ENCODE measurements at regions not wholly inside any gene's neighbourhood (a gene's known extent, or its start where the extent isn't known, plus 50 kb on each side); places are given as distances from the start of the nearest gene placed in this dataset.

DNA sequence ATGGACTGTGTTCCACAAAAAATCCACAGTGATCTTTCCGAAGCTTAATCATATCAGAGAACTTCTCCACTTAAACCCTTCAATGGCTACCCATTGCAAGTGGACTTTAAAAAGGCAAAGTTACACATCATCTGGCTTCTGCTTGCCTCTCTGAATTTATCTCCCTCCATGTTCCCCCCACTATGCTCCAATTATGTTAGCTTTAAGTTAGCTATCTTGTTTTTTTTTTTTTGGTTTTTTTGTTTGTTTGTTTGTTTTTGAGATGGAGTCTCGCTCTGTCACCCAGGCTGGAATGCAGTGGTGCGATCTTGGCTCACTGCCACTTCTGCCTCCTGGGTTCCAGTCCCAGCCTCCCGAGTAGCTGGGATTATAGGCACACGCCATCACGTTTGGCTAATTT, 166.4 kb upstream of the ADGRL2 start:
- H3K4me3 ChIP-seq (ENCODE audit: low read depth, low read length), result no peak overlapping the region

DNA sequence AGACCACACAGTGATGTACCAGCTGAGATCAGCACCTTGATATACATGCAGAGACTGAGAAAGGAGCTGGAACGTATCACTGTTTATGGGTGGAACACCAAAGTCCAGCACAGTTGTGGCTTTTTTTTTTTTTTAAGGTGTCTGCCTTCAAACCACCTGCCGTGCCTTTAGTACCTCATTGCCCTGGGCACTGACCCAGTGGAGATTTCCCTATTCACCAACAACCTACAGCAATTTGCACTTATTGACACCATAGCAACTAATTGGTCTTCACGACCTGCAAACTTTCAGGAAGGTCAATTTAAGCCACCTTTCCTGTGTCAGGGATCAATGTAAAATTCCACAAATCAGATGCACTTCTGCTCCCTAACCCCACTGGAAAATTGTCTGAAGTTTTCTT, 181.6 kb upstream of the ADGRL2 start:
- no peak overlapping the region for H3K4me3 ChIP-seq (ENCODE audit: low read depth, low read length)

DNA sequence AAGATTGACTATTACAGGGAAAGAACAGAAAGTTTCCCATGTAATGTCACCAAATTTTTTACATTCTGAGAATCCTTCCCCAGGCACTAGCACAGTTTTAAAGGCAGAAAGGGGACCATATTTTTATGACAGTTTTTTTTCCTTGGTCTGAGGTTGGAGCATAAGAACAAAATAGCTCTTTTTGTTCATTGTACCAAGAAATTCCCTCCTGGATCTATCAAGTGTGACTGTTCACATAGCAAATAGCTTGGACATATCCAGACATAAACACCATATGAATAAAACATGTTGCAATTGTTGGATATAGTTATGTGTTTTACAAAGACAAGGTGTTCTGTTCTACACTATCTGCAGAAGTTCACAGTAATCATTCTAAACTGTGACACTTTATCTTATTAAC, 182.4 kb upstream of the ADGRL2 start:
- no peak overlapping the region for H3K4me3 ChIP-seq (ENCODE audit: low read depth, low read length)

DNA sequence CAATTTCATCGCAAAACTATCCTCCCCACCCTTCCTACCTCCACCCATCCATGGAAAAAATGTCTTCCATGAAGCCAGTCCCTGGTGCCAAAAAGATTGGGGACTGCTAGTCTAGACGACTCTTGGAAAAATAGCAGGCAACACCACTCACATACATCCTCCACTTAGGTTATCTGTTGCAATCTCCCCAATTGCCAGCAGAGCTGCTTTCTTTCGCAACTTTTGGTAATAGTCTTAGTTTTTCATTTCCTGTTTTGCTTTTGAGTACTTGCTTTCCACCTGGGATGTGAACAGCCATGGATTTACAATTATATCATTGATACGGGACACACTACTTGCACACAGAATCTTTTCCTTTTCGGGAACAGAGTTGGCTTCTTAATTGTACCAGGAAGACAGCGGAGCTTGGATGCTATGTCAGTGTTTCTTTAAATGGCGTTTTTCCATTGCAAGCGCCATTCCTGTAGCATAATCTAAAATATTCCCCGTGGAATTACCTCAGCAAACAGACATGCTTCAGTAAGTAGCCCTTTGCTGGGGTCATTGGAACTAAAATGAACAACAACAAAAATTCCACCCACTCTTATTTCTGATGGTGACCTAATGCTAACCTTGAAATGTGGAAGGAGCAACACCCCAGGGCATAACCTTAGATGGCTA, 183.3 kb upstream of the ADGRL2 start:
- H3K4me3 ChIP-seq (ENCODE audit: low read depth, low read length), result no peak overlapping the region

DNA sequence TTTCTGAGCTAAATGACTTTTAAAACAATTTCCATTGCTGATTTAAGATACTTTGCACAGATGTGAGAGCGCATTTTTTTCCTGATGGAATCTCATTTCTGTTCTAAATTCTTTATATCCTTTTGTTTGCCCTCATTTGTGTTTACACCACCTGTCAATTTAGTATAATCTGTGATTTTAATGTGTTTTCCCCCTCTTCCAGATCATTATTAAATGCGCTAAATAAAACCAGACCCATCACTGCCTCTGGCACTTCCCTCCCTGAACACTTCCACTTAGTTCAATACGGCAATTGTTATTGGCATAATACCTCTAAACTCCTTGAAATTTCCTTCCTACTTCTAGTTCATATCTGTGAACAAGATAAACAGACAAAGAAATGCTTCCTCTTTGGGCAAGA, 186.9 kb upstream of the ADGRL2 start:
- H3K4me3 ChIP-seq (ENCODE audit: low read depth, low read length), result no peak overlapping the region

DNA sequence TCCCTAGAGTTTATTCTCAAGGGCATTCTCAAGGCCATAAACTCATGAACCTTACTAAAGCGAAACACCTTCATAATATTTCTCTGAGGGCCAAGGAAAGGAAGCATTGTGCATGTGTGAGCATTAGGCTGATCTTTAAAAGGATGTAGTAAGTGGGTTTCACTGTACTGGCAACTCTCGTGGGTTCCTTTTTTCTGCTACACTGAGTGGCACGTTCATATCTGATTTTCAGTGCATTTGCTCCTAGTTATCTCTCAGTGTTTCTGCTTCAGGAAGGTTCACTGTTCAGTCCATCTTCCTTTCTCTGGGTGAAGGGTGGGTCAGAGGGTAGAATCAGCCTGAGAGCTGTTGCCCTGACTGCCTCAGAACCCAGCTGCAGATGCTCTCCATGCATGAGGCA, 192.8 kb upstream of the ADGRL2 start:
- no peak overlapping the region for H3K4me3 ChIP-seq (ENCODE audit: low read depth, low read length)

DNA sequence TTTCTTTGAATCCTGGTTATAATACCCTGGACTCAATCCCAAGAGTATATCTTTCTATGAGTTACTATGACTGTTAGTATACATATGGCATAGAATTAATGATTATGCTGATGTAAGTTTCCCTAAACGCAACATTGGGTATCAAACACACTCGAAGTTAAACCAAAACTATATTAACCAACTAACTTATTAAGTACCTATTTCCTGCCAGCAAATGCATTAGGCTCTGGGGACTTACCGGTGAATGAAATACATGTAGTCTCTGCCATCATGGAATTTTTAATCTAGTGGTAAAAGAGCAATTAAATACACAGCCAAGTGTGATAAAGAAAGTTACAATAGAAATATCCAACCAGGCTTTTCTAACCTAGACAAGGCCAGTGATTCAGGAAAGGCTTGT, 193.6 kb upstream of the ADGRL2 start:
- no peak overlapping the region for H3K4me3 ChIP-seq (ENCODE audit: low read depth, low read length)

DNA sequence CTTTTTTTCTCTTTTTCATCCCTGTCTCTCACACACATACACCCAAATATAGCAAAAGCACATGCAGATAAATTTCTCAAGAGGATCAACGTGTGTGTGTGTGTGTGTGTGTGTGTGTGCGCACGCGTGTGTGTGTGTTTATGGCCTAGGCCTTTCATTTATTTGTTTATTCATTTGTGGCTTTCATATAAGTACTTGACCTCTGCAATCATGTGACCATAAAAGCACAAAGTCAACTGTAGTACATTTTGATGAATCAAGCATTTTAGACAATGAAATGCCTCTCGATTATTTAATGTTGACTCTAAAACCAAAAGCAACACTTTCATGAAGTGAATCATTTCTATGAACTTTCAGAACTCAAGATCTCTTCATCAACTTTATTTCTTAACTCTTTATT, 194.1 kb upstream of the ADGRL2 start:
- no peak overlapping the region for H3K4me3 ChIP-seq (ENCODE audit: low read depth, low read length)

DNA sequence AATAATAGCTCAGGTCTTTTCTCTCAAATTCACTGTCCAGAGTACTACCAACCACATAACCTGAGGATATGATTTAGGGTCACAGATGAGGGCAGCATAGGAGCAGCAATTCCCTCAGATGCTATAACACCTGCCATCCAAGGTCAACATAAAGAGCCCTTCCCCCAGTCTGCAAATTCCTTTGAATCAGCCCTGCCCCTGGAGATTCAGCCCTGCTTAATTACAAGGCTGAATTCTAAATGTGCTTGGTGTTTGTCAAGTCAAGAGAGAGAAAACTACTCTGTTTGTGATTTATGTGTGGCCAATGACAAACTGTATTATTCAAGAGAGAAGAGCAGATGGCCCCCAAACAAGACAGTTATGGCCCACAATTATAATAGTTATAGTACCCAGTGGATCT, 195.7 kb upstream of the ADGRL2 start:
- H3K4me3 ChIP-seq (ENCODE audit: low read depth, low read length), result no peak overlapping the region

DNA sequence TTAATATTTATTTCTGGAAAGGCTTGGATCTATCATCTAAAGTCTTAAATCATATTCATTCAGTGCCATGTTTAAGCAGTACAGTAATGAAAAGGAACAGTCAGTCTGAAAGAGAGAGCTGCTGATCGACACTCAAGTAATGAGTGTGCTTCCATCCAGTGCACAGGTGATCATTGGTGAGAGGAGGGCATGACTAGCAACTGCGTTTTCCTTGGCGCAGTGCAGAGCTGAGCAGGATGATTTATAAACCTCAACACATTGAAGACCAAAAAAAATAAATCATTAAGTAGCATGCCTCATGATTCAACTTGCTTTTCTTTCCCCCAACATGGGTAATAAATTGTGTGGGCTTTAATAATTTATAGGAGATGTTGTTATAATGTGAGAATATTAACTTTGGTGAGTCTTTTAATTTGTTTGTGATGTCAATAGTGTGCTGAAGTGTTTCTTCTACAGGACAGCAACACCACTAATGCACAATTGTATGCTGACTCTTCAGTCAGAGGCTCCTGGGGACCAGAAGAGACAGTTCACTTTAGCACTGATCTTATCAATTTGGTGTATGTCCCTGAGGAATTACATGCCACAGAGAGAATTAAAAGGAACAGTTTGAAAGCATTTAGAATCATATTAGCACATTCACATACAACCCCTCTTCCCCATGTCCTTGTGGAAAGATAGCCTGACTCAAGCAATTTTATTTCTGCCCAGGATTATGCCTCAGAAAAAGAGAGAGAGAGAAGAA, 199.7 kb upstream of the ADGRL2 start:
- H3K4me3 ChIP-seq (ENCODE audit: low read depth, low read length), result no peak overlapping the region

DNA sequence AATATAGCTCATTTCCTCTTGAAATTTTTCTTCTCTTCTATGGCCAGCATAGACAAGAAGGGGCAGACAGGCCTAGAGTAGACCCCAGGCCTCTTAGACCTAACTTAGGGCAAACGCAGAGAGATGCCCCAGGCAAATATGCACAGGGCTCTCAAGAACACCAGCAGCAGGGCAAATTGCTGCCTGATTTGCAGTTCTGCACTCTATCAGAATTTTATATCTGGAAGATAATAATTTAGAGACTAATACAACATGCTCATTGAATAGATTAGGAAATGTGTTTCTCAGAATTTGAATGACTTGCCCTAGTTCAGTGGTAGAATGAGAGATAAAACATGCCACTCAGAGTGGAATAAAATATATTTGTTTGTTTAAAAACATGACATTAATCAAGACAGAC, 200.4 kb upstream of the ADGRL2 start:
- no peak overlapping the region for H3K4me3 ChIP-seq (ENCODE audit: low read depth, low read length)

DNA sequence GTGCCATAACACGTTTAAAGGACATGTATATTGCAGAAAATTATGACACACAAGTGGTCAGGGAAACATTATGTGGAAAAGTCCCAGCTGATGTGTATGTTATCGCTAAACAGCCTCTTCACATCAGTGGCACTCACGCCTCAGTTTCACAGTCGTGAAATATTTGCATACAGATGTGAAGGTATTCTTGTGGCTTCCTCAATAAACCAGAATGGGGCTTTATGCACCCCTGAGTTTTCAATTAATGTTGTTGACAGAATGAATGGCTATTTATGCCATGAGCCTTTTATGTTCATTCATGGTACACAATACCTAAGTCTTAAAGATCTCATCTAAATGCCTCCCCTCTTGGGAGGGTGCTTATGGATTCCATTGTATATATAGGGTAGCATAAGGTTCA, 202.1 kb upstream of the ADGRL2 start:
- no peak overlapping the region for H3K4me3 ChIP-seq (ENCODE audit: low read depth, low read length)

DNA sequence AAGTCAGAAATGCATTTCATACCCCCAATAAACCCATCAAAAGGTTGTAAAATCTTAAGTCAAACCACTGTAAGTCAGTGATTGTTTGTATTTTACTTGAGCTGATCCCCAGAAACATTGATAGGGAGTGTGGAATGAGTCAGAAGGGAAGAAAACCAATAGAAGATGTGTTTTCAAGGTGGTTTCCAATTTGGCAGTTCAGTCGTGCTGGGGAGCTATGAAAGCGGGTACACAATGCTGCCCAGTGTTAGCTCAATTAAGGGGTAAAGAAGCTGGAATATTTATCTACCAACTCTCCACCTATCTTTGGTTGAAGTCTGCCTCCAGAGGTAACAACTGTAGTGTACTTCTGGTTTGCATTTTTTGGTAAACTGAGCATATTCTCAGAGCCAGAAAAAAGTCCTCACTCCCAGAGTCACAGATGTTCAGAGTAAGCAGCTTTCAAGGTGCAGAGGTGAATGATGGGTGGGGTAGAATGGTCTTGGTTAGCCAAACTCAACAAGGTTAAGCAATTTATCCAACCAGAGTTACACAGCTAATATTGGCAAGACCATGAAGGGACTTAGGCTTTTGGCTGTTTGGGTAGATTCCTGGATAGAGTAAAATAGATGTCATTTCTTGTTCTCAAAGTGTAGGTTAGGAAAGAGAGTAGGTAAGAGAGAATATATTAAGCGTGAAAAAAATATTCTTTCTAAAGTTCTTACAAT, 202.9 kb upstream of the ADGRL2 start:
- no peak overlapping the region for H3K4me3 ChIP-seq (ENCODE audit: low read depth, low read length)

DNA sequence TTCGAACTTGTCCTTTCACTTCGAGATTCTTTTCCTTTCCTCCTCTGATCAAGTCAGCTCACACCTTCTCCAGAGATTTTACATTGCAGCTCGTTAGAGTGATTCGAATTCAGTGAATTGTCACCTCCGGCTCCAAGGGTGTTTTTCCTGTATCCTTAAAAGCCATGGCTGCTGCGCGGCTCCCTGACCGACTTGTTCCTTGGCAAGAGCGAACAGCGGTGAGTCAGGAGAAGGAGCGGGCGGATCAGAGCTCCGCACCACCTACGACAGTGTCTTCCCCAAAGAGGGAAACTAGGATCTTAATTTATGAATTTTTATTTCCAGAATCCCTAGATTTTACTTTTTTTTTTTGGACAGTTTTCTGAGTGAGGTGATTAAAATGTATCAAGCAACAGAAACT, 204.4 kb upstream of the ADGRL2 start:
- H3K4me3 ChIP-seq (ENCODE audit: low read depth, low read length), result no peak overlapping the region

DNA sequence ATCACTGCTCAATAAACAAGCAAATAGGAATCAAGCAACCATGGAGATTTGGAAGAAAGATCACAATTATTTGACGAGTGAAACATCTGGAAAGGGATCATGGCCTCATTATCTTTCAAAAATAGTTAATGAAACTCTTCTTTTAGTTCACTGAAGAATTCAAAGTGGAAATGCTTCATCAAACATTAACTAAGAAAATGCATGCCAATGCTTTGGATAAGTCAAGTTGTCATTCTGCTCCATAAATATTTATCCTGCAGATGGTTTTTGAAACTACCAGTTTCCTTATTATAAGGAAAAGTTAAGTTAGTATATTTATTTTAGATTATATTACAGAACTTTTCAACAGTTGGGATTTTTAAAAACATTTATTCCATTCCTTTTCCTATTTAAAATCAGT, 206.5 kb upstream of the ADGRL2 start:
- no peak overlapping the region for H3K4me3 ChIP-seq (ENCODE audit: low read depth, low read length)

DNA sequence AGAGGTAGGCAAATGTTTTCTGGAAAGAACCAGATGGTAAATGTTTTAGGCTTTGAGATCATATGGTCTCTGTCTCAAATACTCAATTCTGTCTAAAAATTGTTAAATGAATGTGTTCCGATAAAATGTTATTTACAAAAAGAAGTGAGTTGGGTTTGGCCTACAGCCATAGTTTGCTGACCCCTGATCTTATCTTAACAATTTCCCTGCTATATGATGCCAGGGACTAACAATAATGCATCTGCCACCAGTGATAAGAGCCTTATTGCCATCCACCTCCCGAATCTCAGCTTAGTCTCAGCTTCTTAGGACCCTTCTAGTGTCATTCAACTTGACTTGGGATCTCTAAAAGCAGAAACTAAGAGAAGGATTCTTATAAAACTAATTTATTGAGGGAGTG, 208.5 kb upstream of the ADGRL2 start:
- H3K4me3 ChIP-seq (ENCODE audit: low read depth, low read length), result no peak overlapping the region

DNA sequence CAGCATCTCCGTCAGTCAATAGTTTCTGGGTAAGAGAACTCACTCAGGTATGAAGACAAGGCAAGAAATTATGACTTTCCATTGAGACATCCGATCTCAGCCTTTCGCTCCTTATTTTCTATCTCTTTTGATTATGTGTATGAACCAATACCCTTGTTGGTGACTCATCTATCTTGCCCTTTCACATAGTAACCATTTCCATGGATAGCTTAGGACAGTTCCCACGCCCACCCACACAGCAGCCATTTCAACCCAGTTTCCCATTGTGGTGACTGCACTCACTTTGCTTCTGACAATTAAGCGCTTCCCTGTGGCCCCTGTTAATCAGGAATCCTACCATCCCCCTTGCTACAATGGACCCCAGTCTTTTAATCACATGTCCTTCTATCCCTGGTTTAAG, 210.6 kb upstream of the ADGRL2 start:
- no peak overlapping the region for H3K4me3 ChIP-seq (ENCODE audit: low read depth, low read length)

DNA sequence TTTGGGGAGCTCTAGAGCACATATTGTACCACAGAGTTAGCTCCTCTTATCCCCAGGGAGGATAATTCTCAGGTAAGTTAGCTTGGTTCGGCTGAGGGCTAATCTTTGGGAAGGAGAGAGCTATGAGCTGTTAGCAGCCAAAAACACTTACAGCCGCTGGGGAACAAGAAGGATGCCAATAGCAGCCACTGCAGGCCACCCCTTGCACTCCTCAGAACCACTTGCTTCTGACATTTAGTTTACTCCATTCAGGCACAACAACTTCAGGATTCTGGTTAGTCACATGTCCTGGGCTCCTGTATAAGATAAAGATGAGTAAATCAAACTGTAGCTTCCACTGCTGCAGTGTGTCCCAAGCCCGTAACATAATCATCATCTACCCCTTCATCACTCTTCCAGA, 212.6 kb upstream of the ADGRL2 start:
- no peak overlapping the region for H3K4me3 ChIP-seq (ENCODE audit: low read depth, low read length)

DNA sequence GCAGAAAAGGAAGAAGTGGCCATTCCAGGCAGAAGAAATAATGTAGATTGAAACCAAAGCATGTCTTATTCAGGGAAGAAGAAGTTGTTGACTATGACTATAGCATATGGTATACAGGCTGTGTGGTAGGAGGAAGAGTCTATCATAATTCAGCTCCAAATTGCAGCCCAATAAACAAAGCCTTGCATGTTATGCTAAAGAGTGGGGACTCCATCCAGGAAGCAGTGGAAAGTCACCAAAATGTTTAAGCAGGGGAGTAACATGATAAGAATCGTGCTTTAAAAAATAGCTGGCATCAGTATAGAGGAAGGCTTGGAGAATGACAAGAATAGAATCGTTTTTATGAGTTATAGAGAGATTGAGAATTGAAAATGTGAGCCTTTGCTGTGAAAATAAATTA, 213.3 kb upstream of the ADGRL2 start:
- H3K4me3 ChIP-seq (ENCODE audit: low read depth, low read length), result no peak overlapping the region

DNA sequence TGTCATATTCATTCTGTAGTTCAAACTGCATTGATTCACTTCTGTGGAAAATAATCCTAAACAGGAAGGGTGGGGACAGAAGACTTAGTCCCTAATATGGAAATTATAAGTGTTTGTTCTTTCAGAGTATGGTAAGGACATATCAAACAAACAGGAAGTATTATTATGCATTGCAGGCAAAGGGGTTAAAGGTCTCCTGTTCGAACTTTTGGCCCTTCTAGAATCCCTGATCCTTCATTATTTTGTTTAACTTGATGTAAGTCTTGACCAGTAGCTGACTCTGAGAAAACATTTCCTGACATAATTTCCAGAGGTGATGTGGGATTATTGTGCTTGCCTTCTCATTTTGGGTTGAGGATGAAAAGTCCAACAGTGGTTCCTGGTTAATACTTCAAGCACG, 215.4 kb upstream of the ADGRL2 start:
- H3K4me3 ChIP-seq (ENCODE audit: low read depth, low read length), result no peak overlapping the region

DNA sequence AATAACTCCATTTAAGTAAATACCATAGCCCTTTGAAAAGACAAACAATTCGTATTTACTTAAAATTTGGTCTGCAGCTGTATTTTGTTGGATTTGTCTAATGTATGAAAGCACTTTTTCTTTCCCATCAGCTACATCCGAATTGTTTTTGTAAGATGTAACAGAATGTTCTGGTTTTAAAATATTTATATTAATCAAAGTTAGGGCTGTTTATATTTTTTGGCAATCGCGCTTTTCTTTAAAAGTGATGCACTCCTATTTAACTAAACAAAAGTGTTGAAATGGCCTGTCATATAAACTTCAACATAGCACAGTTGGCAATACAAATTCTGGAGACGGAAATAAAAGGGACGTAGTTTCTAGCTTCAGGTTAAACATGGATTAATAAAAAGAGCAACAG, 216.3 kb upstream of the ADGRL2 start:
- H3K4me3 ChIP-seq (ENCODE audit: low read depth, low read length), result no peak overlapping the region

DNA sequence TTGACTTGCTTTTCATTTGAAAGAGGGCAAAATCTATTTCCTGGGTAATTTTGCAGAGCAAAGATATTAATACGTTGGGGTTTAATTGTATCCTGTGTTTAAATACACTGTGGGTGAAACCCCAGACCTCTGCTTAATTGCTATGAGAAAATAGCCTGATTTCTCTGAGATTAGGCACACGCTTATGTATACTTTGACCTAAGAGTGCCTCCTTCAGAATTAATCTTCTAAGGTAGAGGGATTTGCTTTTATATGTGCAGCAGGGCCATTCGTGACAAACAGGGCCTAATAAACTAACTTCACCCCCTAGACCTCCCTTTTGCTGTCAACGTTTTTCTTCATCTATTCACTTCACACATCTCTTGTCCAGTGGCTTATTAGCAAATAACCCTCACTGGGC, 216.9 kb upstream of the ADGRL2 start:
- H3K4me3 ChIP-seq (ENCODE audit: low read depth, low read length), result no peak overlapping the region

Data from iPS-11a (cell line).